ENCODE measurements at regions not wholly inside any gene's neighbourhood (a gene's known extent, or its start where the extent isn't known, plus 50 kb on each side); places are given as distances from the start of the nearest gene placed in this dataset.

DNA sequence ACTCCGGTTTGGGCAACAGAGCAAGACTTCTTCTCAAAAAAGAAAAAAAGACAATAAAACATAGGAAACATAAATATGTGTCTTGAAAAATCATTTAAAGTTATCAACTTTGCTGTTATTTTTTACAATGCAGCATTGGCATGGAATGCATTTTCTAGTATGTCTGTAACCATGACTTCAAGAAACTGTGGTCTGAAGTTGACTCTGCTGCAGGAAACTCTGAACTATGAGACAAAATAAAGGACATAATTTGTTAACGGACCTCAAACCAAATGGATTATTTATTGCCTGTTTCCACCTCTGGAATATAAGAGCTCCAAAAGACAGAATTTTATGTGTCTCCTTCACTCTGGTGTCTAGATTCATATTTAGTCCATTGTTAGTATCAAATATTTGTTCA, 79.1 kb downstream of the TRIB2 start:
- POLR2A ChIA-PET, result no interaction called here
- DNase-seq (ENCODE audit: extremely low spot score), result no peak
- CTCF ChIA-PET, result no interaction called here
- TF ChIP-seq, protein P1, sequence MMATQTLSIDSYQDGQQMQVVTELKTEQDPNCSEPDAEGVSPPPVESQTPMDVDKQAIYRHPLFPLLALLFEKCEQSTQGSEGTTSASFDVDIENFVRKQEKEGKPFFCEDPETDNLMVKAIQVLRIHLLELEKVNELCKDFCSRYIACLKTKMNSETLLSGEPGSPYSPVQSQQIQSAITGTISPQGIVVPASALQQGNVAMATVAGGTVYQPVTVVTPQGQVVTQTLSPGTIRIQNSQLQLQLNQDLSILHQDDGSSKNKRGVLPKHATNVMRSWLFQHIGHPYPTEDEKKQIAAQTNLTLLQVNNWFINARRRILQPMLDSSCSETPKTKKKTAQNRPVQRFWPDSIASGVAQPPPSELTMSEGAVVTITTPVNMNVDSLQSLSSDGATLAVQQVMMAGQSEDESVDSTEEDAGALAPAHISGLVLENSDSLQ (IDR thresholded peaks at IDR 0.05), result no peak
- TF ChIP-seq BHLHE40 (IDR thresholded peaks at IDR 0.05; ENCODE audit: borderline replicate concordance) (no peak), ARNT (IDR thresholded peaks at IDR 0.05) (no peak)

DNA sequence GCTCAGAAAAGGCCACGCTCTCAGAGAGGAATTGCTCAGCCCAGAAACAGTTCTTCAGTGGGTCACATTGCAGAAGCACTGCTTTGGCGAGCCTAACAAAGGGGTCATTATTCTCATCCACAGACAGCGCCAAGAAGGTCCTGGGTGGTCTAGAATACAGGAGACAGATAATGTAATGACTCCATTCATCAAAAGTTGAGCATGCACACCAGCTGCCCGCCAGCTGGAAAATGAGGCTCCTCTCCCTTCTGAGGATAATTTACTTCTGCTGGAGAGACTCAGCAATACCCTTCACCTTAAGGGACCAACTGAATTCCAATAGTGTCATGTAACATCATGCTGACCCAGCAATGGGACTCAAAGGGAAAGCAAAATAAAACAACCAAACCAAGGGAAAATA, 79.9 kb downstream of the TRIB2 start:
- DNase-seq (ENCODE audit: extremely low spot score), result no peak
- POLR2A ChIA-PET, result no interaction called here
- no peak for TF ChIP-seq ZNF384 (IDR thresholded peaks at IDR 0.05)
- TF ChIP-seq FOXA1 (IDR thresholded peaks at IDR 0.05), result no peak
- TF ChIP-seq NFRKB (IDR thresholded peaks at IDR 0.05), result no peak
- TF ChIP-seq FOXM1 (IDR thresholded peaks at IDR 0.05; ENCODE audit: borderline replicate concordance), result no peak
- no peak for TF ChIP-seq LEF1 (IDR thresholded peaks at IDR 0.05; ENCODE audit: borderline replicate concordance)
- TF ChIP-seq, protein P1 (IDR thresholded peaks at IDR 0.05), result no peak
- no peak for TF ChIP-seq TARDBP (IDR thresholded peaks at IDR 0.05)
- TF ChIP-seq ELF4 (IDR thresholded peaks at IDR 0.05), result no peak
- TF ChIP-seq SP1 (IDR thresholded peaks at IDR 0.05), result no peak
- no peak for TF ChIP-seq FOXK2 (IDR thresholded peaks at IDR 0.05)
- no peak for TF ChIP-seq ARNT (IDR thresholded peaks at IDR 0.05)
- TF ChIP-seq BHLHE40 (IDR thresholded peaks at IDR 0.05; ENCODE audit: borderline replicate concordance), result no peak
- no peak for TF ChIP-seq SUZ12 (IDR thresholded peaks at IDR 0.05)
- no peak for TF ChIP-seq HDGF (IDR thresholded peaks at IDR 0.05; ENCODE audit: borderline replicate concordance)
- no peak for TF ChIP-seq CTBP1 (IDR thresholded peaks at IDR 0.05; ENCODE audit: borderline replicate concordance)
- no peak for TF ChIP-seq L3MBTL2 (conservative IDR thresholded peaks at IDR 0.05)
- CTCF ChIA-PET, result no interaction called here

DNA sequence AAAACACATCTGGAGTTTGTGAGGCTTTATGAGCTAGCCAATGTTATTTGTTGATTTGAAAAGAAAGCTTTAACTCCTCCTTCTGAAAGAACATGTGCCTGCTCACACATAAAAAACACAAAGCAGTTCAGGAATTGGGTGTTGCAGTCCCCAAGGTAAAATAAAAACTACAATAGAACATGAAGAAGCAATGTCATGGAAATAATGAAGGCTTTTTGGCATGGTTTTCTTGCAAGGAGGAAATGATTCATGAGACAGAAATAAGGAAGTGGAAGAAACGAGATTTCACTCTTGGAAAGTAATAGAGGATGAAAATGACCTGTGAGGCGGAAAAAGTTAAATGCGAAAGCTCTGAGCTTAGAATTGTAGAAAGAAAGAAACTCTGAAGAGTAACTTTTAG, 81.1 kb downstream of the TRIB2 start:
- no peak for TF ChIP-seq HDGF (IDR thresholded peaks at IDR 0.05; ENCODE audit: borderline replicate concordance)
- no peak for TF ChIP-seq SUZ12 (IDR thresholded peaks at IDR 0.05)
- ChIA-PET POLR2A (no interaction called here), CTCF (no interaction called here)
- no peak for DNase-seq (ENCODE audit: extremely low spot score)

DNA sequence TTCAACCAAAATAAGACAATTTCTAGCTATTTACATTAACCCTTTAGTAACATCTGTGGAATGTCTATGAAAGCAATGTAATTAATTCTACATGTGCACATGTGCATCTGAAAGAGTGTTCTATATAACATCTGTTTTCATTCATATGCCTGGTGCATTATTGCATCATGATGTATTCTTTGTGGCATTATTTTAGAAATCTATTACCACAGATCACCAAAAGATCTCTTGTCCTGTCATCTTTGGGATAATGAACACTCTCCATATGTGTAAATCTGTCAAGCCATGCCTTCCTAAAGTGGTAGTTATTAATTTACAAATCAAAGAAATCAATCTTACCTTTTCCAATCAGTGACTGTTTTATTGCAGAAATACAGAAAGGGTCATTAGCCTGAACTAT, 86.9 kb downstream of the TRIB2 start:
- TF ChIP-seq FOXM1 (IDR thresholded peaks at IDR 0.05; ENCODE audit: borderline replicate concordance) (no peak), FOXA1 (IDR thresholded peaks at IDR 0.05) (no peak), HDGF (IDR thresholded peaks at IDR 0.05; ENCODE audit: borderline replicate concordance) (no peak), SUZ12 (IDR thresholded peaks at IDR 0.05) (no peak), NFRKB (IDR thresholded peaks at IDR 0.05) (no peak), FOXK2 (IDR thresholded peaks at IDR 0.05) (no peak), ARNT (IDR thresholded peaks at IDR 0.05) (no peak), LEF1 (IDR thresholded peaks at IDR 0.05; ENCODE audit: borderline replicate concordance) (no peak), L3MBTL2 (conservative IDR thresholded peaks at IDR 0.05) (no peak), ELF4 (IDR thresholded peaks at IDR 0.05) (no peak)
- no peak for DNase-seq (ENCODE audit: extremely low spot score)
- ChIA-PET POLR2A (no interaction called here), CTCF (no interaction called here)

DNA sequence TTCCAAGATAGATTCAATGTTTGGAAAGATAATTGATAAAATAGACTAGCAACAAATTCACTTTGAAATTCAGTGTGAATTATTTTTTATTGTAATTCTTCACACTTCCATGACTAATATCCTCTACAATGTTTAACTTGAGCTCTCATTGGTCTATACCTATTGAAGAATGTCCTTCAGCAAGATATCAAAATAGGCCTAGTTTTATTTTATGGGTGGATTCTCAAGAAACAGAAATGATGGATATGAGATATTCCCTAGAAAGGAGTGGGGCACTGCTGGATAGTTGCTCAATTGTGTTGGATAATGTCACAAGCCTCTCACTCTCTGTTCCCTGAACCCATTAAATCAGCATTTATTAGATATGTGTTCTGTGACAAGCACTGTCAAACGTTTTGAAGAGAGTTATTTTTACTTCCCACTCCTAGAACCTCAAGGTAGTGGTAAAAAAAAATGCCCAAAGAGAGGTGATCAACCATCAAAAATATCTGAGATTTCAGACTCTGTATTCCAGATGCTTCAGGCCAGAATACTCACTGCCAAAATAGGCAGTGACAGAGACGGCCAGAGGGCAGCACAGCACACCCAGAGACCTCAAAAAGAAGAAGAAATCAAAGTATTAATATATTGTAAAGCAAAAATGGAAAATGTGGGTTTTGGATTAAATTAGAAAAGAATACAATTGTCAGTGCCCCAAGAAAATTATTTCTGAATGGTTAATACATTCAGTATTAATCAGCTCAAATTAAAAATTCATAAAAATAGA, 87.5 kb downstream of the TRIB2 start:
- no peak for DNase-seq (ENCODE audit: extremely low spot score)
- POLR2A ChIA-PET, result no interaction called here
- CTCF ChIA-PET, result no interaction called here
- TF ChIP-seq ELF4 (IDR thresholded peaks at IDR 0.05) (no peak), LEF1 (IDR thresholded peaks at IDR 0.05; ENCODE audit: borderline replicate concordance) (no peak), ZNF384 (IDR thresholded peaks at IDR 0.05) (no peak), SP1 (IDR thresholded peaks at IDR 0.05) (no peak), L3MBTL2 (conservative IDR thresholded peaks at IDR 0.05) (no peak), NFRKB (IDR thresholded peaks at IDR 0.05) (no peak), TARDBP (IDR thresholded peaks at IDR 0.05) (no peak), HDGF (IDR thresholded peaks at IDR 0.05; ENCODE audit: borderline replicate concordance) (no peak), FOXM1 (IDR thresholded peaks at IDR 0.05; ENCODE audit: borderline replicate concordance) (no peak), CTBP1 (IDR thresholded peaks at IDR 0.05; ENCODE audit: borderline replicate concordance) (no peak), FOXK2 (IDR thresholded peaks at IDR 0.05) (no peak)
- TF ChIP-seq, protein P1 (IDR thresholded peaks at IDR 0.05), result no peak

DNA sequence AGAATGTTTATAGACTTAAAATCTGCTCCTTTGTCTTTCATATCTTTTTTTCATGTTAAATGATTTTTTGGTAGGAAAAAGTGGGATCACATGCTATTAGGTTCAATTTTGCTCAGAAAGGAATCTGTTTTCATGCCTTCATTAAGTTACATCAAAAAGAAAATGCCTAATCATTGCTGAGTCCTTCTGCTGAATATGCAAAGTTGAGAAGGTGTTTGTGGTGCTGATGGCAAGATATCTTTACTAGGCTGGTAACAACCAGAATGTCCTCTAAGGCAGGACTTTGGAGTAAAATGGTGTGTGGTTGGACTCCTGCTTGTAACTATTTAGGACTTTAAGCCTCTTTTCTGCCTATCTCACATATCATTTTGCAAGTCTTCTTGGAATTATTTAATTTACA, 88.3 kb downstream of the TRIB2 start:
- DNase-seq (ENCODE audit: extremely low spot score), result no peak
- ChIA-PET POLR2A (no interaction called here), CTCF (no interaction called here)
- TF ChIP-seq LEF1 (IDR thresholded peaks at IDR 0.05; ENCODE audit: borderline replicate concordance) (no peak), BHLHE40 (IDR thresholded peaks at IDR 0.05; ENCODE audit: borderline replicate concordance) (no peak), SP1 (IDR thresholded peaks at IDR 0.05) (no peak), FOXA1 (IDR thresholded peaks at IDR 0.05) (no peak), HDGF (IDR thresholded peaks at IDR 0.05; ENCODE audit: borderline replicate concordance) (no peak), SUZ12 (IDR thresholded peaks at IDR 0.05) (no peak), NFRKB (IDR thresholded peaks at IDR 0.05) (no peak), ZNF384 (IDR thresholded peaks at IDR 0.05) (no peak), CTBP1 (IDR thresholded peaks at IDR 0.05; ENCODE audit: borderline replicate concordance) (no peak), TARDBP (IDR thresholded peaks at IDR 0.05) (no peak), FOXK2 (IDR thresholded peaks at IDR 0.05) (no peak), ARNT (IDR thresholded peaks at IDR 0.05) (no peak), L3MBTL2 (conservative IDR thresholded peaks at IDR 0.05) (no peak), ELF4 (IDR thresholded peaks at IDR 0.05) (no peak), FOXM1 (IDR thresholded peaks at IDR 0.05; ENCODE audit: borderline replicate concordance) (no peak)
- TF ChIP-seq, protein P1 (IDR thresholded peaks at IDR 0.05), result no peak

All from HEK293T (cell line).